GM10266 (cell line): ENCODE measurements at regions not wholly inside any gene's neighbourhood (a gene's known extent, or its start where the extent isn't known, plus 50 kb on each side); places are given as distances from the start of the nearest gene placed in this dataset.
"Not testable (repeated sequence)": the region's sequence is repeated elsewhere in the genome, so short reads cannot be mapped to it uniquely, and the experiment has no call there.

Source experiments
- DNase-seq: peaks from one replicate; pipeline ENCODE4 v3.0.0; 2012; ENCODE audit errors: extremely low spot score
- CTCF ChIP-seq: IDR thresholded peaks from 2 replicates; pipeline ENCODE4 v1.5.1; 2012; ENCODE audit warnings: mild to moderate bottlenecking, low read depth; ENCODE audit not compliant: control insufficient read depth, insufficient read depth; ENCODE audit errors: missing control alignments

GRCh38 chr1:143553627-143554026 lies 418.2 kb downstream of the FAM72C start:
- TF ChIP-seq CTCF = no peak
- no peak for DNase-seq

GRCh38 chr1:143504703-143505102 lies 467.1 kb downstream of the FAM72C start:
- not testable (repeated sequence) for DNase-seq

GRCh38 chr1:143504080-143504479 lies 467.7 kb downstream of the FAM72C start:
- DNase-seq = not testable (repeated sequence)

GRCh38 chr1:143503048-143503447 lies 468.7 kb downstream of the FAM72C start:
- DNase-seq = not testable (repeated sequence)

- DNase-seq = not testable (repeated sequence)
Observed at GRCh38 chr1:143502038-143502437, 469.7 kb downstream of the FAM72C start.

GRCh38 chr1:143498059-143498749 lies 473.6 kb downstream of the FAM72C start:
- DNase-seq = not testable (repeated sequence)

GRCh38 chr1:143497374-143497747 lies 474.4 kb downstream of the FAM72C start:
- no peak for TF ChIP-seq CTCF
- DNase-seq = no peak

- not testable (repeated sequence) for DNase-seq
Observed at GRCh38 chr1:143496526-143497373, 475.0 kb downstream of the FAM72C start.
